GM12878 (cell line): ENCODE measurements at regions not wholly inside any gene's neighbourhood (a gene's known extent, or its start where the extent isn't known, plus 50 kb on each side); places are given as distances from the start of the nearest gene placed in this dataset.

Source experiments
- ATAC-seq: fragments of 200-7000 bp; cut with Tn5 transposase; 3 replicates; pipeline ENCODE4 v1.9.1; 2020; ENCODE audit warnings: mild to moderate bottlenecking, moderate library complexity
- BruUV-seq: library from RNA; stranded (reverse); fragments of 400-500 nt; replicated peaks from 2 replicates; lab custom pipeline; 2021; lab: Mats Ljungman, UMichigan
- CTCF ChIA-PET: fragments of 300-600 bp; sonication (Branson Sonifier 250); formaldehyde crosslinking; extraction: SDS; loops from one replicate; lab custom pipeline; 2021; ENCODE audit warnings: inconsistent platforms; lab: Yijun Ruan, JAX
- POLR2A ChIA-PET: fragments of 350-600 bp; formaldehyde crosslinking; extraction: SDS; loops from one replicate; lab custom pipeline; 2021; ENCODE audit warnings: inconsistent platforms; lab: Charles Lee
- RAD21 ChIA-PET: fragments of 300-600 bp; sonication (Branson Sonifier 250); formaldehyde crosslinking; loops from one replicate; lab custom pipeline; 2023; ENCODE audit warnings: antibody characterized with exemption; ENCODE audit not compliant: unreplicated experiment; lab: Charles Lee
- SMC1A ChIA-PET: fragments of 300-600 bp; sonication (Branson Sonifier 250); formaldehyde crosslinking; loops from one replicate; lab custom pipeline; 2023; ENCODE audit not compliant: unreplicated experiment, uncharacterized antibody; lab: Charles Lee
- DNase-seq: peaks from one replicate; pipeline ENCODE4 v3.0.0-alpha.2; 2011; ENCODE audit warnings: low read depth, low spot score
- FAIRE-seq: peaks from 3 replicates; lab custom pipeline; 2011; peaks lifted over from hg19 to GRCh38; lab: Jason Lieb, UNC
- H2AFZ ChIP-seq: 2 replicates; pipeline ENCODE4 v1.6.0; 2011; ENCODE audit warnings: low read depth, low read length, control low read depth; ENCODE audit not compliant: control insufficient read depth
- H3K27ac ChIP-seq: 2 replicates; pipeline ENCODE4 v1.5.1; 2011; ENCODE audit warnings: control low read depth; ENCODE audit not compliant: control insufficient read depth, insufficient read depth
- H3K27me3 ChIP-seq, 2 experiments: replicated peaks in 1 of 2; 2 replicates each; pipeline versions ENCODE4 v1.6.0 to v1.6.1; 2011; ENCODE audit warnings: low read length in 1 of 2; ENCODE audit not compliant: control insufficient read depth in 2 of 2, insufficient read depth in 2 of 2
- H3K36me3 ChIP-seq, 2 experiments: 2 replicates each; pipeline ENCODE4 v1.5.1; 2011; ENCODE audit warnings: low read length in 1 of 2; ENCODE audit not compliant: control insufficient read depth in 2 of 2, insufficient read depth in 2 of 2
- H3K4me1 ChIP-seq: 2 replicates; pipeline ENCODE4 v1.6.1; 2011; ENCODE audit warnings: mild to moderate bottlenecking, low read length, moderate library complexity, mixed read lengths; ENCODE audit not compliant: control insufficient read depth, insufficient read depth
- H3K4me2 ChIP-seq: 2 replicates; pipeline ENCODE4 v1.6.0; 2011; ENCODE audit warnings: control low read depth; ENCODE audit not compliant: control insufficient read depth, insufficient read depth
- H3K4me3 ChIP-seq: fragments of 200-600 bp; sonication (generic); 2 replicates; pipeline ENCODE4 v1.5.1; 2016
- H3K79me2 ChIP-seq: 2 replicates; pipeline ENCODE4 v1.6.0; 2011; ENCODE audit warnings: low read length; ENCODE audit not compliant: control insufficient read depth, insufficient read depth
- H3K9ac ChIP-seq: 2 replicates; pipeline ENCODE4 v1.8.0; 2011; ENCODE audit warnings: low read length, control low read depth, mixed read lengths; ENCODE audit not compliant: control insufficient read depth, insufficient read depth
- H3K9me3 ChIP-seq: replicated peaks from 3 replicates; pipeline ENCODE4 v1.5.1; 2011; ENCODE audit warnings: mild to moderate bottlenecking, low read length; ENCODE audit not compliant: control insufficient read depth, insufficient read depth
- H4K20me1 ChIP-seq: 2 replicates; pipeline ENCODE4 v1.6.0; 2011; ENCODE audit not compliant: control insufficient read depth, insufficient read depth
- E2F4 ChIP-seq: IDR thresholded peaks from 2 replicates; pipeline ENCODE4 v1.6.1; 2012; ENCODE audit warnings: low read depth, low read length, improper control_type of control experiment
- GABPA ChIP-seq: IDR thresholded peaks from 2 replicates; pipeline ENCODE4 v1.6.1; 2014; ENCODE audit warnings: antibody characterized with exemption, low read depth, mild to moderate bottlenecking, inconsistent platforms
- HDAC6 ChIP-seq: fragments of 200-600 bp; sonication (generic); IDR thresholded peaks from one replicate; pipeline ENCODE4 v1.8.0; 2017; ENCODE audit warnings: antibody characterized with exemption; ENCODE audit not compliant: unreplicated experiment
- JUNB ChIP-seq: IDR thresholded peaks from 2 replicates; pipeline ENCODE4 v1.6.1; 2016; ENCODE audit warnings: antibody characterized with exemption, mild to moderate bottlenecking
- SMAD5 ChIP-seq: IDR thresholded peaks from 2 replicates; pipeline ENCODE4 v1.6.1; 2016; ENCODE audit warnings: antibody characterized with exemption, low read depth
- YY1 ChIP-seq: IDR thresholded peaks from 2 replicates; pipeline ENCODE4 v1.6.1; 2011; ENCODE audit warnings: low read depth, mild to moderate bottlenecking, low read length
- ZNF24 ChIP-seq: fragments of 450-650 bp; IDR thresholded peaks from 2 replicates; pipeline ENCODE4 v1.6.1; 2017; ENCODE audit warnings: antibody characterized with exemption, mild to moderate bottlenecking
- ZNF592 ChIP-seq: fragments of 450-650 bp; IDR thresholded peaks from 2 replicates; pipeline ENCODE4 v1.6.1; 2017; ENCODE audit warnings: mild to moderate bottlenecking, moderate library complexity
- ZZZ3 ChIP-seq: IDR thresholded peaks from 2 replicates; pipeline ENCODE4 v1.6.1; 2011; ENCODE audit warnings: low read depth; ENCODE audit not compliant: control insufficient read depth, insufficient read length
- WGBS: methylation state at CpG from one replicate; pipeline ENCODE4 v1.1.6; 2016; ENCODE audit warnings: low lambda C conversion rate; ENCODE audit not compliant: insufficient replicate concordance, insufficient coverage; ENCODE audit errors: missing lambda C conversion rate; 5-methylcytosine and 5-hydroxymethylcytosine counted together
- in situ Hi-C: fragments of 300-500 bp; cut with MboI; formaldehyde crosslinking; loops from 9 replicates; pipeline ENCODE4 v1.14.3; 2018; ENCODE audit warnings: mixed read lengths
- intact Hi-C: fragments of 100-400 bp; cut with micrococcal nuclease; formaldehyde crosslinking; loops from one replicate; pipeline ENCODE4 v1.14.2; 2022; ENCODE audit not compliant: unreplicated experiment

- Histone ChIP-seq H3K4me3 (no peak overlapping the region), H3K27ac (no peak overlapping the region), H3K9ac (no peak overlapping the region), H4K20me1 (no peaks in the 10 kb centered on the region), H3K4me1 (no peaks in the 10 kb centered on the region), H2AFZ (no peak overlapping the region), H3K79me2 (no peaks in the 10 kb centered on the region), H3K9me3 (no peaks in the 10 kb centered on the region; the same call in 2 of the 3 replicates), H3K27me3 (no peaks in the 10 kb centered on the region), H3K4me2 (no peak overlapping the region), H3K36me3 (no peaks in the 10 kb centered on the region)
- CTCF ChIA-PET: interaction anchor here (0.7 to 1.3 kb wide), 2 partner anchors 24 to 187 kb away, joined by 3 read pairs; no protein-coding TSS in a partner anchor
- DNase-seq (no peak), ATAC-seq (no peak), FAIRE-seq (no peak)
- TF ChIP-seq GABPA: no peak
- no peak for TF ChIP-seq ZZZ3
- TF ChIP-seq SMAD5: no peak
- TF ChIP-seq HDAC6: no peak
- no peak for TF ChIP-seq ZNF24
- no peak for TF ChIP-seq YY1
- no peak for TF ChIP-seq ZNF592
- TF ChIP-seq E2F4: no peak
- no peak for TF ChIP-seq JUNB
- RAD21 ChIA-PET: interaction anchor here (1.0 kb wide), 1 partner anchor 166 kb away, joined by 5 read pairs; no protein-coding TSS in a partner anchor
- no TSS peak for BruUV-seq
- intact Hi-C loops (no loop called here), in situ Hi-C loops (no loop called here)
- 0% methylated on average over 1 of the region's 1 CpG for WGBS
- POLR2A ChIA-PET: no interaction called here
- SMC1A ChIA-PET: interaction anchor here (0.6 to 2.0 kb wide), 6 partner anchors 10 to 252 kb away, joined by 3 to 5 read pairs (median 3); no protein-coding TSS in a partner anchor
Observed at GRCh38 chr9:99350461-99350860, 128.4 kb downstream of the SEC61B start.
